ENCODE measurements at regions not wholly inside any gene's neighbourhood (a gene's known extent, or its start where the extent isn't known, plus 50 kb on each side); places are given as distances from the start of the nearest gene placed in this dataset.

GRCh38 chrX:122739770-122740169, 444.3 kb upstream of the GRIA3 start:
- no peak for TF ChIP-seq CTCF (IDR thresholded peaks at IDR 0.05)
- no peak for TF ChIP-seq EZH2 (IDR thresholded peaks at IDR 0.05; ENCODE audit: borderline replicate concordance, insufficient read depth, low read depth, low read length, poor library complexity, severe bottlenecking)

Measured in B cell (primary cell).